ENCODE measurements at regions not wholly inside any gene's neighbourhood (a gene's known extent, or its start where the extent isn't known, plus 50 kb on each side); places are given as distances from the start of the nearest gene placed in this dataset.

DNA sequence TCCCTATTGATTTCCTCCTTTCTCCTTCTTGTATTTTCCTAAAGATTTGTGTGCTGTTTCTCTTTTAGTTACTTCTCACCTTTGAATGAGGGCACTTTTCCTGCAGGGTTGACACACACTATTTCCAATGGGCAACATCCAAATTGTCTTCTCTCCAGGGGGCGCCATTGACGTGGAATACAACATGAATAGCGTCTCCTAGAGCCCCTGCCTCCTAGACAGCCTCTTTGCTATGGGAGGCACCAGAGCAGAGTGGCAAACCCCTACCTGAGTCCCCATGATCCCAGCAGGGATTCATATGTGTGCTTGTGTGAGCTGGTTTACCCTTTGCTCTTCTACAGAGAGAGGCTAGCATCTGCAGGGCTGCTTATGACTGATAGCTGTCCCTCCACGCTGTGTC, 61.3 kb upstream of the ITSN2 start:
- TF ChIP-seq POLR2AphosphoS5 (IDR thresholded peaks at IDR 0.05) (no peak), POLR2A (IDR thresholded peaks at IDR 0.05; ENCODE audit: low read depth) (no peak), EP300 (IDR thresholded peaks at IDR 0.05) (no peak)
- TF ChIP-seq, protein P1, sequence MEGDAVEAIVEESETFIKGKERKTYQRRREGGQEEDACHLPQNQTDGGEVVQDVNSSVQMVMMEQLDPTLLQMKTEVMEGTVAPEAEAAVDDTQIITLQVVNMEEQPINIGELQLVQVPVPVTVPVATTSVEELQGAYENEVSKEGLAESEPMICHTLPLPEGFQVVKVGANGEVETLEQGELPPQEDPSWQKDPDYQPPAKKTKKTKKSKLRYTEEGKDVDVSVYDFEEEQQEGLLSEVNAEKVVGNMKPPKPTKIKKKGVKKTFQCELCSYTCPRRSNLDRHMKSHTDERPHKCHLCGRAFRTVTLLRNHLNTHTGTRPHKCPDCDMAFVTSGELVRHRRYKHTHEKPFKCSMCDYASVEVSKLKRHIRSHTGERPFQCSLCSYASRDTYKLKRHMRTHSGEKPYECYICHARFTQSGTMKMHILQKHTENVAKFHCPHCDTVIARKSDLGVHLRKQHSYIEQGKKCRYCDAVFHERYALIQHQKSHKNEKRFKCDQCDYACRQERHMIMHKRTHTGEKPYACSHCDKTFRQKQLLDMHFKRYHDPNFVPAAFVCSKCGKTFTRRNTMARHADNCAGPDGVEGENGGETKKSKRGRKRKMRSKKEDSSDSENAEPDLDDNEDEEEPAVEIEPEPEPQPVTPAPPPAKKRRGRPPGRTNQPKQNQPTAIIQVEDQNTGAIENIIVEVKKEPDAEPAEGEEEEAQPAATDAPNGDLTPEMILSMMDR (IDR thresholded peaks at IDR 0.05): peak; percentile 37 to 63 (median 50)

All from esophagus muscularis mucosa (tissue), 4 donors.